HepG2 (cell line): ENCODE measurements at regions not wholly inside any gene's neighbourhood (a gene's known extent, or its start where the extent isn't known, plus 50 kb on each side); places are given as distances from the start of the nearest gene placed in this dataset.

Experiments used
- ATAC-seq: fragments of 200-7000 bp; cut with Tn5 transposase; 3 replicates; pipeline ENCODE4 v1.9.1; 2020; ENCODE audit warnings: mild to moderate bottlenecking, moderate library complexity
- BruUV-seq: library from RNA; stranded (reverse); fragments of 400-500 nt; replicated peaks from 2 replicates; lab custom pipeline; 2021; lab: Mats Ljungman, UMichigan
- CTCF ChIA-PET: fragments of 300-600 bp; formaldehyde crosslinking; extraction: SDS; loops from one replicate; lab custom pipeline; 2021; ENCODE audit warnings: low total read pairs, inconsistent platforms, low intra/inter-chr PET ratio; lab: Yijun Ruan, JAX
- POLR2A ChIA-PET: fragments of 350-600 bp; sonication (Branson Sonifier 250); formaldehyde crosslinking; loops from one replicate; lab custom pipeline; 2020; ENCODE audit warnings: antibody characterized with exemption, inconsistent platforms; lab: Yijun Ruan, JAX
- DNase-seq: peaks from one replicate; pipeline ENCODE4 v3.0.0-alpha.2; 2015; ENCODE audit warnings: low spot score
- FAIRE-seq: peaks from 3 replicates; lab custom pipeline; 2011; peaks lifted over from hg19 to GRCh38; lab: Jason Lieb, UNC
- H2AFZ ChIP-seq: one replicate; pipeline ENCODE4 v1.6.1; 2011; ENCODE audit warnings: low read length, inconsistent platforms
- H3K27ac ChIP-seq: fragments of 300-600 bp; 3 replicates; pipeline ENCODE4 v1.8.0; 2011; ENCODE audit warnings: mixed run types, mild to moderate bottlenecking, mixed read lengths, low read length, inconsistent platforms; ENCODE audit not compliant: insufficient read depth; ENCODE audit errors: extremely low read length
- H3K27me3 ChIP-seq, 2 experiments: fragments of 200-600 bp in 1 of 2; 2 replicates in 1 of 2; 3 replicates in 1 of 2; pipeline versions ENCODE4 v1.6.0 to v1.8.0; 2011; ENCODE audit warnings: low read length in 2 of 2, mild to moderate bottlenecking in 2 of 2, moderate library complexity in 2 of 2, inconsistent platforms in 1 of 2; ENCODE audit not compliant: insufficient read depth in 2 of 2, control insufficient read depth in 1 of 2
- H3K36me3 ChIP-seq, 2 experiments: fragments of 200-600 bp in 1 of 2; replicated peaks in 1 of 2; 2 replicates in 1 of 2; 3 replicates in 1 of 2; pipeline versions ENCODE4 v1.5.1 to v1.8.0; 2011; ENCODE audit warnings: low read length in 2 of 2, inconsistent platforms in 1 of 2; ENCODE audit not compliant: insufficient read depth in 2 of 2, control insufficient read depth in 1 of 2
- H3K4me1 ChIP-seq: 2 replicates; pipeline ENCODE4 v1.5.1; 2012; ENCODE audit warnings: low read length, inconsistent platforms; ENCODE audit not compliant: insufficient read depth
- H3K4me2 ChIP-seq: 2 replicates; pipeline ENCODE4 v1.6.0; 2011; ENCODE audit warnings: low read depth, low read length, inconsistent platforms
- H3K4me3 ChIP-seq, 3 experiments: fragments of 200-600 bp in 1 of 3; sonication (generic), shearing (Covaris generic) in 1 of 3; replicated peaks in 1 of 3; 2 replicates each; pipeline ENCODE4 v1.5.1; 2011 to 2016; ENCODE audit warnings: low read length in 3 of 3, inconsistent platforms in 2 of 3, low read depth in 2 of 3, mild to moderate bottlenecking in 2 of 3, control low read depth in 1 of 3, mixed read lengths in 1 of 3; ENCODE audit not compliant: insufficient read depth in 1 of 3
- H3K79me2 ChIP-seq: one replicate; pipeline ENCODE4 v1.6.1; 2011; ENCODE audit warnings: low read length, inconsistent platforms; ENCODE audit not compliant: insufficient read depth
- H3K9ac ChIP-seq: 2 replicates; pipeline ENCODE4 v1.6.0; 2011; ENCODE audit warnings: mild to moderate bottlenecking, low read depth, low read length, inconsistent platforms; ENCODE audit not compliant: insufficient read depth
- H3K9me3 ChIP-seq: 2 replicates; pipeline ENCODE4 v1.5.1; 2012; ENCODE audit warnings: mild to moderate bottlenecking, low read length
- H4K20me1 ChIP-seq: 2 replicates; pipeline ENCODE4 v1.6.0; 2011; ENCODE audit warnings: inconsistent platforms, mild to moderate bottlenecking, low read length, moderate library complexity; ENCODE audit not compliant: insufficient read depth
- CEBPB ChIP-seq: IDR thresholded peaks from 2 replicates; pipeline ENCODE4 v1.6.1; 2011; ENCODE audit warnings: low read depth, low read length, improper control_type of control experiment, borderline replicate concordance
- MZF1 ChIP-seq: sonication (generic); formaldehyde crosslinking; IDR thresholded peaks from 2 replicates; pipeline ENCODE4 v1.8.1; 2023; ENCODE audit warnings: mild to moderate bottlenecking, missing genetic modification reagents, borderline replicate concordance
- ZNF333 ChIP-seq: sonication (generic); formaldehyde crosslinking; IDR thresholded peaks from 2 replicates; pipeline ENCODE4 v1.4.0; 2020; ENCODE audit warnings: mild to moderate bottlenecking, missing genetic modification reagents, borderline replicate concordance
- in situ Hi-C: cut with HindIII; loops from 2 replicates; pipeline ENCODE4 v1.10.0; 2017; ENCODE audit warnings: low pct_unique_long_range_greater_than_20kb; ENCODE audit not compliant: extremely low pct_ligation_motif_present
- intact Hi-C: fragments of 100-400 bp; cut with micrococcal nuclease; formaldehyde crosslinking; loops from one replicate; pipeline ENCODE4 v1.10.0; 2022; ENCODE audit not compliant: unreplicated experiment

DNA sequence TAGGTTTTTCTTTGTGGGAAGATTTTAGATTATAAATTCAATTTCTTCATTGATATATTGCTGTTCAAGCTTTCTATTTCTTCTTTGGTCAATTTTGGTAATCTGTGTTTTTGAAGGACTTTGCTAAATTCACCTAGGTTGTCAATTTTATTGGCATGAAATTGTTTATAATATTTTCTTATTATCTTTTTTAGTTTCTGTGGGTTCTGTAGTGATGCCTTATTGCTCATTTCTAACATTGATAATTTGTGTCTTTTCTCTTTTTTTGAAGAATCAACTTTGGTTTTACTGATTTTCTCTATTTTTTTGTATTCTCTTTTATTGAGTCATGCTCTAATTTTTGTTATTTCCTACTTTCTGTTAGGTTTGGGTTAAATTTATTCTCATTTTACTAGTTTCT, 123.2 kb downstream of the ADSS2 start:
- POLR2A ChIA-PET = no interaction called here
- BruUV-seq = no TSS peak
- Histone ChIP-seq H2AFZ (no peak overlapping the region), H3K36me3 (no peaks in the 10 kb centered on the region), H3K9me3 (peaks cover 6% of the 10 kb centered on the region; the same call in 1 of the 2 replicates), H3K27ac (no peak overlapping the region), H3K9ac (no peak overlapping the region), H3K27me3 (no peaks in the 10 kb centered on the region), H4K20me1 (no peaks in the 10 kb centered on the region), H3K4me3 (no peak overlapping the region), H3K4me1 (peaks cover 38% of the 10 kb centered on the region), H3K4me2 (no peak overlapping the region), H3K79me2 (no peaks in the 10 kb centered on the region)
- DNase-seq = no peak
- no peak for FAIRE-seq
- no peak for ATAC-seq
- in situ Hi-C loops = no loop called here
- TF ChIP-seq ZNF333 = no peak
- intact Hi-C loops = loop anchor here (10.0 kb wide), 1 partner anchor 126 kb away; the partner anchor contains the start of gene ADSS2
- CTCF ChIA-PET = no interaction called here

DNA sequence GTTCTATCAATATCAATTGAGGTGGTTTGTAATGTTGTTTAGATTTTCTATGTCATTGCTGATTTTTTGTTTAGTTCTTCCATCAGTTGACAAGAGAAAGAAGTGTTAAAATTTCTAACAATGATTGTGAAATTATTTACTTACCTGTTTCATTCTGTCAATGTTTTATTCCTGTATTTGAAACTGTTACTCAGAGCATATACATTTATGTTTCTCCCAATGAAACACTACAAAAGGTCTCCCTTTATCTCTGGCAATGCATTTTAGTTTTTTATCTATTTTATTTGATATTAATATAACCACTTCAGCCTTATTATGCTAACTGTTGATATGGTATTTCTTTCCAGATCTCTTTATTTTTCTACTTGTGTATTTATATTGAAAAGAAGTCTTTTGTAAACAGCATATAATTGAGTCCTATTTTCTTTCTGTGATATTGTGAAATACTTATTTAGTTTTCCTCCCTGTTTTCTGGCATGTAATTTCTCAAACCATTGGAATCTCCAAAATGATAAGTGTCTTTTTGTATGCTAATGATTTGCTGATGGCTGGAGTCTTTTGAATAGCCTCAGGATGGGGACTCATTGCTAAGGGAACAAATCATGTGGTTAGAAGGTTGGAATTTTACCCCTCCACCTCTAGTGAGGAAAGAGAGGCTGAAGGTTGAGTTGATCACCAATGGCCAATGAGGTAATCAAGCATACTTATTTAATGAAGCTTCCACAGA, 122.0 kb downstream of the ADSS2 start:
- no peak overlapping the region for H3K27ac ChIP-seq
- no peak overlapping the region for H2AFZ ChIP-seq
- H4K20me1 ChIP-seq = no peaks in the 10 kb centered on the region

More for the DNA sequence above, 122.0 kb downstream of the ADSS2 start:
- H3K4me2 ChIP-seq = no peak overlapping the region
- POLR2A ChIA-PET = no interaction called here
- no peak overlapping the region for H3K4me3 ChIP-seq
- FAIRE-seq = no peak
- no peaks in the 10 kb centered on the region for H3K27me3 ChIP-seq
- H3K36me3 ChIP-seq = no peaks in the 10 kb centered on the region
- in situ Hi-C loops = no loop called here
- intact Hi-C loops = loop anchor here (10.0 kb wide), 1 partner anchor 125 kb away; the partner anchor contains the start of gene ADSS2
- BruUV-seq = no TSS peak
- H3K9ac ChIP-seq = no peak overlapping the region
- CTCF ChIA-PET = no interaction called here
- no peak for ATAC-seq
- TF ChIP-seq MZF1 (no peak), CEBPB (peak; percentile 1; the same call in 1 of the 2 replicates)
- TF ChIP-seq, all 625 proteins: peak for 1
- DNase-seq = no peak
- H3K9me3 ChIP-seq = peaks cover 6% of the 10 kb centered on the region; the same call in 1 of the 2 replicates
- H3K79me2 ChIP-seq = no peaks in the 10 kb centered on the region
- H3K4me1 ChIP-seq = peaks cover 30% of the 10 kb centered on the region
